RKO (cell line): ENCODE measurements at regions not wholly inside any gene's neighbourhood (a gene's known extent, or its start where the extent isn't known, plus 50 kb on each side); places are given as distances from the start of the nearest gene placed in this dataset.
"Not testable (repeated sequence)": the region's sequence is repeated elsewhere in the genome, so short reads cannot be mapped to it uniquely, and the experiment has no call there.

Experiments used
- DNase-seq: peaks from one replicate; pipeline ENCODE4 v3.0.0-alpha.2; 2016; ENCODE audit warnings: low spot score

GRCh38 chr3:195970873-195971272 is 62.5 kb upstream of the TNK2 start:
- DNase-seq = not testable (repeated sequence)

- not testable (repeated sequence) for DNase-seq
These were observed 61.8 kb upstream of the TNK2 start for GRCh38 chr3:195969838-195970776.

- DNase-seq = not testable (repeated sequence)
These were observed 61.0 kb upstream of the TNK2 start for GRCh38 chr3:195969341-195969740.

- DNase-seq = not testable (repeated sequence)
These were observed 59.8 kb upstream of the TNK2 start for GRCh38 chr3:195968104-195968503.

- DNase-seq = not testable (repeated sequence)
These were observed 59.0 kb upstream of the TNK2 start for GRCh38 chr3:195967387-195967720.

GRCh38 chr3:195966563-195967386 is 58.4 kb upstream of the TNK2 start:
- not testable (repeated sequence) for DNase-seq

- DNase-seq = not testable (repeated sequence)
These were observed 56.9 kb upstream of the TNK2 start for GRCh38 chr3:195965217-195965616.

- DNase-seq = not testable (repeated sequence)
These were observed 56.2 kb upstream of the TNK2 start for GRCh38 chr3:195964318-195965107.

- not testable (repeated sequence) for DNase-seq
These were observed 53.9 kb upstream of the TNK2 start for GRCh38 chr3:195962222-195962621.

- DNase-seq = peak; percentile 81
These were observed 52.8 kb upstream of the TNK2 start for GRCh38 chr3:195960971-195961775.

- not testable (repeated sequence) for DNase-seq
These were observed 51.8 kb upstream of the TNK2 start for GRCh38 chr3:195960164-195960563.

- not testable (repeated sequence) for DNase-seq
These were observed 51.2 kb upstream of the TNK2 start for GRCh38 chr3:195959367-195960157.

- DNase-seq = not testable (repeated sequence)
These were observed 50.4 kb upstream of the TNK2 start for GRCh38 chr3:195958736-195959135.
